SIG-M5 treated with dmso at 0.1 percent for 504 hours (cell line): ENCODE measurements at regions not wholly inside any gene's neighbourhood (a gene's known extent, or its start where the extent isn't known, plus 50 kb on each side); places are given as distances from the start of the nearest gene placed in this dataset.
A peak's percentile ranks its signal among the peaks of the same experiment; 100 is the strongest.

Source experiments
- DNase-seq: peaks from one replicate; lab custom pipeline; 2025; ENCODE audit not compliant: unreplicated experiment; lab: John Stamatoyannopoulos, UW

DNA sequence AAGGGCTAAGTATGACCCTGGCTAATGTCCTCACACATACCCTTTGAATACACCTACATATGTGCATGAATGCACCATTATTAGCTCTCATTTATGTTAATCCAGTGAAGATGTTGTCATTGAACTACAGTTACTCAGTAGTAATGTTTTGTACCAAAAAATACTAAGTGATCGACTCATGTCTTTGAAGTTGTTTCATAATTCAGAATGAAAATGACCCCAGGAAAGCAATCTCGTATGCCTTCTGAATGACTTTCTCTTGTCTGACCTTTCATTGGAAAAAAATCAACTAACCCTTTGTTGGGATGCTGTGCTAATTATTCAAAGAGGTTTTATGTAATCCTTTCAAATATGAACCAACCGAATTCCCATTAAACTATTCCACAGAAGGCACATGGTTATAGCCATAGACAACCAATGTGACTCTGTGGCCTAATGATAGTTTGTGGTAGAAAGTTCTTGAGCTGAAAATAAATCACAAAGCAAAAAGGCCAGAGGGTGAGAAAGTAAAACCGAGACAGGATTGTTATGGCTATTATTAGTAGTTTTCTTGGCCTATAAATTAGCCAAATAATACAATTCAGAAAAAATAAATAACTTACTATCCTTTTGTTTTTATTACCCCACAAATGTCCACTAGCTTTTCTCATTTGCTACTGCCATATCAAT lies 86.8 kb upstream of the STARD13 start:
- DNase-seq: no peak

DNA sequence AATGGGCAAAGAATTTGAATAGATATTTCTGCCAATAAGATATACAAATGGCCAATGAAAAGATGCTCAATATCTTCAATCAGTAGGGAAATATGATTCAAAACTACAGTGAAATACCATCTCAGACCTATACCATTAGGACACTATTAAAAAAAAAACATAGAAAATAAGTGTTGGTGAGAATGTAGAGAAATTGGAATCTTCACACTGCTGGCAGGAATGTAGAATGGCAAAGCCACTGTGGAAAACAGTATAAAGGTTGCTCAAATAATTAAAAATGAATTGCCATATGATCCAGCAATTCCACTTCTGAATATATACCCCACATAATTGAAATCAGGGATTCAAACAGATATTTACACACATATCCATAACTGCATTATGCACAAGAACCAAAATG lies 88.1 kb upstream of the STARD13 start:
- no peak for DNase-seq

DNA sequence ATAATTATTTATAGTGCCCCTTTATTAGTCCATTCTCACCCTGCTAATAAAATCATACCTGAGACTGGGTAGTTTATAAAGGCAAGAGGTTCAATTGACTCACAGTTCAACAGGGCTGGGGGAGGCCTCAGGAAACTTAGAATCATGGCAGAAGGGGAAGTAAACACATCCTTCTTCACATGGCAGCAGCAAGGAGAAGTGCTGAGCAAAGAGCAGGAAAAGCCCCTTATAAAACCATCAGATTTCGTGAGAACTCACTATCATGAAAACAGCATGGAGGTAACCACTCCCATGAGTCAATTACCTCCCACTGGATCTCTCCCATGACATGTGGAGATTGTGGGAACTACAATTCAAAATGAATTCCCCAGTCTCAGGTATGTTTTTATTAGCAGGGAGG lies 89.9 kb upstream of the STARD13 start:
- DNase-seq: no peak

DNA sequence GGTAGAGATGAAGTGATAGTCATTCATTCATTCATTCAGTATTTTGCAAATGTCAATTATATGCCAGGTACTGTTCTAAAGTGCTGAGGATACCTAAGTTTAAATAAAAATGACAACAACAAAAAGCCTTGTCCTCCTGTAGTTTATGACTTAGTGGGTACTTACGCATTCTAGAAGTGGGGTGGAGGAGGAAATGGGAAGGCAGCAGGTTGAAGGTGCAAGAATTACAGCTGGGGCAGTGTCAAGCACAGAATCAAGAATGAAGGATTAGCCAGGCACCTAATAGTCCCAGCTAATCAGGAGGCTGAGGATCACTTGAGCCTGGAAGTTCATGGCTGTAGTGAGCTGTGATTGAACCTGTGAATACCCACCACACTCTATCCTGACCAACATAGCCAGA lies 90.7 kb upstream of the STARD13 start:
- no peak for DNase-seq

DNA sequence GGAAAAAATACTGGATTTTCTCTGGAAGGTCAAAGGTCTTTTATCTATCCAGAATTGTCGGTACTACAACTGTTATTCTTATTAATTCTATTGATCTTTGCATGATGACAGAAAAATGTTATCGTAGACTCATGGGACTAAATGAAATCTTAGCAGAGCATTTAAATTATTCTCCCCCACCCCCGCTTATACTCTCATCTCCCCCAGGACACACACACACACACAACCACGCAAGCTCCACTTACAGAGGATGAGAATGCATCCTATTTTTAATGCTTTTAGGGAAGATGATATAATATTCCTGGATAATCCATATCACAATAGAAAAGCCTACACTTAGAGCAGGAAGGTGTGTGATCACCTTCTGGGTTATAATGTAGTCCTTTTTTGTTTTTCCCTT lies 91.9 kb upstream of the STARD13 start:
- DNase-seq: no peak

DNA sequence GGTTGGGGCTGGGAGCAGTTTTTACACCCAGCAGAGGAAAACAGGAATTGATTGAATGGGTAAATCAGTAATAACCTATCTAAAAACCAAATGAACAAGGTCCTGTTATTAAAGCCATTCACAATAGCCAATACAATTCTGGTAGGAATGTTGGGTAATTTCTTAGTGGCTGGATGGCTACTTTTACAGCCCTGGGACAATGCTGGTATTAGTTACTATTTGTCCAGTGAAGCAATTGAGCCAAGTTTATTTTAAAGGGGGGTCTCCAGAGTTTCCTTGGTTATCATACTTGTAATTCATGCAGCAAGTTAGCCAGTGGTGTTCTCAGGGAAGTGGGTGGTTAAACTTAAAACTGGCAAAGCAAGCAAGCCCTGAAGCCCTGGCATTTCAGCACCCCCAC lies 92.3 kb upstream of the STARD13 start:
- no peak for DNase-seq

DNA sequence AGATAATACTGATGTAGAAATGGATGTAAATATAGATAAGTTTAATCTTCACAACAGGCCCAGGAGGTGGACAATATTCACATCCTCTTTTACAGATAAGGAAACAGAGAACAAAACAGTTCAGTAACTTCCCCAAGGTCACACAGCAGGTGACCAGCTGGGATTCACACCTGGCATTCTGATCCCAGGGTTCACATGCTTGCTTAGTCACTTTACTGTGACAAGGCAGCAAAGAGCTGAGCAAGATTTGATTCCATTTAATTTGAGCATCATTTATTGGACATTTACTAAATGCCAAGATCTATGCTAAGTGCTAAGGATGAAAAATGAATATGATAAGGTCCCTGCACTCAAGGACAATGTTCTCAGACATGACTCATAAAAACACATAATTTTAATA lies 94.1 kb upstream of the STARD13 start:
- DNase-seq: no peak

DNA sequence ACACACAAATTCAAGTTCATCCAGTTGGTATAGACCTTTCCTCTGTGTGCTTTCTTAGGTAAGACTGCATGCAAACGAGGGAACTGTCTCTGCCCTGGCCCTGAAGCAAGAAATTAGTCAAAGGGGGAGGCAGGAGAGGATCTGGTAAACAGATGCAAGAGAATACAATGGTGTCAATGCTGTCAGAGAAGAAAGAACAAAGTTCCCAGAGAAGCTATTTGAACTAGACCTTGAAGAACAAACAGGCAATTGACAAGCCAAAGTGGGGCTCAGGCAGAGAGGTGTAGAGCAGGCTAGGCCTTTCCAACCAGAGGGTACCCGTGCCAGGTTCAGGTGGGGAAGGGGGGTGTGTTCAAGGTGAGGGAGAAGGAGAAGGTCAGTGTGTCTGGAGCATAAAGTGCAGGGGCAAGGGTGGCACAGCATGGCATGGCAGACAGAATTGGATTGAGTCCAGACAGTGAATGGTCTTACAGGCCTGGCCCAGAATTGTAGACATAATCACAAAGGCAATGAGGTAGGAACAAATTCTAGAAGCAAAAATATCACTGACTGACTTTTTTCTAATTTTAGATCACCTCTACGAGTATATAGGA lies 95.0 kb upstream of the STARD13 start:
- no peak for DNase-seq

DNA sequence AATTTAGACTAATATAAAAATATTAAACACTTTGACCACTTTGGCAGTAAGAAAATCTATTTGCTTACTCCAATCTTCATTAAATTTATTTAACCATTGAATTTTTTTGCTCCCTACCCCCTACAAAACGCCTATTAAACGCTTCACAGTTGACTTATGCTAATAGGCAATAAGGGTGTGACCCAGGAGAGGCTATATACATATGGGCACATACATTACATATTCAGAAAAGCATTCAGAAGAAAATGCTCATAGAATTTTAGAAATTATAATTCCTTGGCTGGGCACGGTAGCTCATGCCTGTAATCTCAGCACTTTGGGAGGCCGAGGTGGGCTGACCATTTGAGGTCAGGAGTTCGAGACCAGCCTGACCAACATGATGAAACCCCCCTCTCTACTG lies 95.6 kb upstream of the STARD13 start:
- no peak for DNase-seq

DNA sequence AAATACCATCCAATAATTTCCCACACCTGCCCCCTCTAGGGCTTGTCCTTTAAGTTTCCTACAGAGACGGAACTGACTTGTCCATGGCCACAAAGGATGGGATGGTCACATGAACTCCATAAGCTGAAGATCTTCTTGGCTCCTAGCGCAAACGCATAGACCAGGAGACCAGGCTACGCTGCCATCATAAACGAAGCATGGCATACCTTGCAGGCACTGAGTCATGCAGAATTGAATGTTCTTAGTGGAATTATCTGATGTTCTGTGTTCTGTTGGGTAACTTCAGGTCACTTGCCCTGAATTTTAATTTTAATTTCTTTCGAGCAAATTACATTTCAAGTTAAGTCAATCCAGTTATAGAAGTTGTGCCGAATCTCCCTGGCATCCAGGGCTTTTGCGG lies 96.4 kb upstream of the STARD13 start:
- no peak for DNase-seq

DNA sequence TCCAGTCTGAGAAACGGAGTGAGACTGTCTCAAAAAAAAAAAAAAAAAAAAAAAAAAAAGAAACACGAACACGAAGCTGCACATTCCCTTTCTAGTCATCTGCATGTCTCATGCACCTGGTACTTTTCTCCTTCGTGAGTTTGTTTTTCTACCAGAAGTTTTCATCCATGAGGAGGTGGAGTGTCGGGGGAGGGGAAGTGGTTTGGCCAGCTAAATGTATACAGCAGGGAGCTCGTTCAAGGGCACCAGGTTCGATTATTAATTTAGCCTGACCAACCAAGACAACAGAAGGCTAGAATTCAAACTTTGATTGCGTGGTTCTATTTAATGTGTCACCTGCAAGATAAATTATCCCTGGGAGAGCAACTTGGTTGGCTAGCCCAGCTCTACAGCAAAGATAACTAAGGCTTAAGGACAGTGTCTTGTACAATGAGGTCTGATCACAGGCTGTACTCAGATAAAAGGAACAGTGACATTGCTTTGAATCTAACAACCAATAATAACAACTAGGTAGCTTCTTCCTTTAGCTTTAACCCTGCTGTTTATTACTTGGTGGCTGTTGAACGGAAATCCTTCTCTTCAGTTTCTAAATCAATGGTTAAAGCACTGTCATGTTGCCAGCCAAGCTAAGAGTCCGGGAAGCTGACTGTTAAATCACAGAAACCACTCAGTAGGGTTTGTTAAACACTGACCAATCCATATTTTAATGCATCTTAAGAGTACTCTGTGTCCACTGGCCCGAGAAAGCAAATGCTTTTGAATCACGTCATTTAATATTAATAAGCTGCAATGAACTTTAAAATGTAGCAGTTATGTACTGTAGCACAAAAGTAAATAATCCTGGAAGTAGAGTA lies 98.4 kb upstream of the STARD13 start:
- no peak for DNase-seq

DNA sequence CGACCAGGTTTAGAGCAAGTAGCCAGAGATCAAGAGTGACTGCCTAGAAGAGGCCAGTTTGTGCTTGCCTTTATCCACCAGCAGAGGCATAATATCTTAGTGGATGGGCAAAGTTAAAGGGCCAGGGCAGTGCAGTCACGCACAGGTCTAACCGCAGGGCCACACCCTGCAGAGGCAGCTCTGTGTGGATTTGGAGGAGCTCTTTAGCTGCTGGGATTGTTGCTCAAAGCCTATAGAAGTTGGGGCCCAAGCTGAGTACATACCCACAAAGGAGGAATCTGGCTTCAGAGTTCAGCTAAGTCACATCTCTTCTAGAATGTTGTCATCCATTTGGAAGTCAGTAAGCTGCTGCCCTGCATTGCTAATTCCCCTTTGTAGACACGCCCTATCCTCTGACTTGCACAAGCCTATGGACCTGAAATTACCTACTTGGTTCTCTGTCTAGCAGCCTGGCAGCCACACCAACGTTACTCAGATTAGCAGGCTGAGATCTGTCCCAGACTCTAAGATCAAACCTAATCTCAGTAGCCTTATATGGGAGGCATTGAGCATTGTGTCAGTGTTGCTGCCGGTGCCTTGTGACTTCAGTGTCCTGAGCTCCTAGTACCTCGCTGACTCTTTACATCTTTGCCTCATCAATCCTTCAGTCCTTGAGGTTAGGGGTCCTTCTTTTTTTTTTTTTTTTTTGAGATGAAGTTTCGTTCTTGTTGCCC lies 102.9 kb upstream of the STARD13 start:
- peak; percentile 35 for DNase-seq

DNA sequence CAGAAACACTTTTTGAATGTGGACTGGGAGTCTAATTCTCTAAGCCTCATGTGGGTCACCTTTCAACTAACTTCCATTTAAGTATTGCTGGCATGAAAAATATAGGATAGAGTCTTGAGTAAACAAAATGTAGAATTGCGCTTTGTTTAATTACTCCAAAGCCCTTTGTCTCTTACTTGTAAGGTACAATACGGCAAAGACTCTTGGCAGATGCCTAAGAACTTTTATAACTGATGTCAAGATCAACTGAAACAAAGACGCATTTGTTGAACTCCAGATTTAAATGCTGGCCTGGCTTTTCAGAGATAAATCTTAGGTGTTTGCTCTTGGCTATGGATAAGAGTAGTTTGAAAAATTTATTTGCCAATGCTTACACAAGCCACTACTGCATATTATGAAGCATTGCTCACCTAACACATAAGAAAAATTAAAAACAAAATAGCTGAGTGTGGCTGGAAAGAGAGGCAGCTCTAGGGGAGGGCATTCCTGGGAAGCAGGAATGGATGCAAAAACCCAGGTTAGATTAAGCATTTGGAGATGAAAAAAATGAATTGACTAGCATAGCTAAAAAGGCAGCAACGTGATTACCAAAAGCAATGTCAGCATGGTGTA lies 107.3 kb upstream of the STARD13 start:
- DNase-seq: no peak

DNA sequence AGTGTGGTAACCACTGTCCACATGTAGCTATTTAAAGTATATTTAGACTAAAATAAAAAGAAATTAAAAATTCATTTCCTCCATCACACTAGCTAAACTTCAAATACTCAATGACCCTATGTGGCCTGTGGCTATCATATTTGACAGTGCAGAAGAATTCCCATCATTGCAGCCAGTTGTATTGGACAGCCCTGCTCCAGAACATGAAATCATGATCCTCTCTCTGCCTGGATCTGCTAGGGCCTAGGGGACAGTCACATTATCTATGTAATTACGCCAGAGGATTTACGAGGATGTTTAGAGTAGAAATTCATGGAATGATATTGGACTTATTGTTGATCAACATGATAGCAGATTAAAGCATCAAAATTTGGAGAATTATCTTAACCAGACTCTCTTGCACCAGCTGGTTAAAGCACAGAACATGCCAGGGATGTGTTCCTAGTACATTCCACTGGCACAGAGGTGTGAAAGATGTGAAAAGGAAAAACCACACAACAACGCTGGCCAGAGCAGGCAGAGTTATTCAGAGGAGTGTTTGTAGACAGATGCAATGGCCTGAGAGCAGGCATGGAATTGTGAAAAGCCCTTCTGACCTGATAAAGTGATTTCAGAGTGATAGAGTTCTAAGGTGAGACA lies 108.9 kb upstream of the STARD13 start:
- no peak for DNase-seq

DNA sequence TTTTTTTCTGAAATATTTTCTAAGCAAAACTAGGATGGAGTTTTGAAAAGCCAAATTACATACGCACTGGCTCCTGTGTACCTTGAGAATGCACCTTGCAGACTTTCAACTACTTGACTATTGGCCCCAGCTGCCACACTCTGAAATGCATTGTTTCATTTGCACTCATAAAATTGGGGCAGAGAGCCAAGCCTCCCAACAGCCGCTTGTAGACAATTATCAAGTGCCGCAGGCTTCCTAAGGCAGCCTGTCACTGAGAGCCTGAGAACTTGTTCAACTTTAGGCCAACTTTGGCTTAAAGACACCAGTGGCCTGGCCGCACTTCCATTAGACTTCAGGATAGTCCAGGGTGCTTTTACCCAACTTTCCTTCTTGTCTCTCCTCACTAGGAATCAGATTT lies 115.7 kb upstream of the STARD13 start:
- DNase-seq: no peak

DNA sequence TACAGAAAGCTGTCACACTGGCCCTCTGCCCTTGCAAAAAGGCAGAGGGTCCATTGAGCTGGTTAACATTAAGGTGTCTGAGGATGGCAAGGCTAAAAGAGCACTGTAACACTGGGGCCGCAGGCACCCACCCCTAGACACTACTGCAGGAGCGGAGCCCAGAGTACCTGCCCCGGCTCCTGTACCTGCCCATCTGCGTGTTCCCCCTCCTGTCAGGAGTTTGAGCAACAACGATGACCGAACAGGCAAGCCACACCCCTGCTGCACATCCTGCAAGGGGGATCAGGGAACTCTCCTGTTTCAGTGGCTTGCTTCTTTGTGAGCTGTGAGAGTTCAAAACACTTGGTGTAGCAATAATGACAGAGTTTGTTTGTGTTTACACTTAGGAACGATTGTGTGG lies 117.4 kb upstream of the STARD13 start:
- no peak for DNase-seq

DNA sequence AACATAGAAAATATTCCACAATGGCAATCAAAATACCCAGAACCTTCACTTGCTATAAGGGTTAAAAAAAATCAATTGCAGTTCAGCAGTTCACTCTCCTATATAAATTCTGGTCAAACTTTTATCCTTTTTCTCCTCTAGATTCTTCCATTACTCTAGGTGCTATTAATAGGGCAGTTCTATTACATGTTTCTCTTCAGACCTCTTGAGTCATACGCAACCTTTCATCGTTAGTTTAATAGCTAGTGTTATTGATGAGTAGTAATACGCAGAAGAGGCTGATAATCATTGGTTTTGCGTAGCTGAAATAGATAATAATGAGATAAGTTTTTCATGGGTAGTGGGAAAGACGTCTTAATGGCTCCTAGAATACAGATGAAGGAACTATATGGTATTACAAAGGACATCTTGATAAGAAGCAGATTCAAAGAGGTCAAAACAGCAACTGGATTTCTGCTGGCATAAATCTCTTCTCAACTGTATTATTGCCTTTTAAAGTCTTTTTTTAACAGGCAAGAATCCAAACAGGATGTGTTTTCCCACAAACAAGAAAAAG lies 118.3 kb upstream of the STARD13 start:
- DNase-seq: no peak

DNA sequence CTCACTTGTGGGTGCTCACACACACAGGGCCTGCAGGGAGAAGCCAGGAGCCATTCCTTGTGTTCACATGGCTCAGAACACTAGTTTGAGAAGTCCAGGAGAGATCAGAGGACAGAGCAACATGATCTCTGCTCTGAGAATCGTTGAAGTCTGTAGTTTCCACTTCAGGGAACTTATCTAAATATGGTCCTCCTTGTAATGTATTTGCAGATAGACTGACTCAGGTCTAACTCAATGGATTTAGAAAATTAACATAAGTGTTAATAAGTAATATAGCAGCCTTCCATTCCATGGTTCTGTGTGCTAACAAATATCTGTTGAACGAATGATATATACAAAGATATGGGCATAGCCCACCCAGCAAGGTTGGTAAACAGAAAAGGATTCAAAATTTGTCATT lies 119.8 kb upstream of the STARD13 start:
- no peak for DNase-seq

DNA sequence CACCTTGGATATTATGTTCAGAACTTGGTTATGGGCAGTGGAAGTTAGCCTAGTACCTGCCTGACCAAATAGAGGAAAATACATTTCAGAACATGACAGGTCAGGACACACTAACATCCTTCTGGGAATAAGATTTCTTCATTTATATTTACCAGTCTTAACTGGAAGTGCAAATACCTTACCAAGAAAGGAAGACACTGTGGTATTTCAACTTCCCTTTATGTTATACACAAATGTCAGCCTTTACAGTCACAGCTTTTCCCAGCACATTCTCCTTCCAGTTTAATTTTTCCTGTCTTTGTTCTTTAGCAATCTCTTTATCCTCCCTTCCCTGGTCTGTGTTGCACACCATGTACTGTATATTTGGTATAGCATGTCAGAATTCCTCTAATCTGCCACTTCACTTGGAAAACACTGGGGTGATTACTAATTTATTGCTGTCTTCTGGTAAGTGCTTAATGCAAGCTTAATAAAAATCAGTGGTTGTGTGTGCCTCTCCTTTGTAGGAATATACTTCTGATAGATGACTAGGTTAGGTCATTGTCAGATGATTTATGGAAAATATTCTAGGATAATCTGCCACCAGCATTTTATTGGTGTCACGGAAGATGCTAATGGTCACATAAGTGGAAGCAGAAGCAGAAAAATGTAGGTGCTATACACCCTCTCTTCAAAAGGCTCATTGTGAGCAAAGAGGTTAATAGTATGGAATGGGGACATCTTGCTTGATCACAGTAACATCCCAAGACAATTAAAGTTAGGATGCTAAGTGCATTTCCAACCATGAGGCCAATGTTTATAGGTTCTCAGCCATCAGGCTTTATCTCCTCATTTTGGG lies 124.3 kb upstream of the STARD13 start:
- DNase-seq: no peak

DNA sequence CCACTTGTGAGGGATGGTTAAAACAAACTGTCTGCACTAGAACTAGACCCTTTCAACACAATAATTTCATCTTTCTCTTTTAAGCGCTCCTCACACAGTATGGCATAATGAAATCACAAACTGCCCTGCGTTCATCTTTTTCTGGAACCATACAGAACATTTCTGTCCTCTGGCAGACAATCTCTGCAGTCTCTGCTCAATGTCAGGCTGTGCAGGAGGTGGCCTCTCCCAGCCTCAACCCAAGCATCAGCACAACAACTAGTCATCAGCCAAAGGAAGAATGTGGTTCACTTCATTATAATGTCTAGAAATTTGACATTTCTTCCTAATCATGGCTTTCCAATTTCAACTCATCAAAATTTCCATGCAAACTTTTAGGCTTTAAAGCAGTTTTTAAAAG lies 125.1 kb upstream of the STARD13 start:
- DNase-seq: no peak
